Muscle layer of duodenum (tissue), 2 donors: ENCODE measurements at regions not wholly inside any gene's neighbourhood (a gene's known extent, or its start where the extent isn't known, plus 50 kb on each side); places are given as distances from the start of the nearest gene placed in this dataset.

Experiments
- H3K27ac ChIP-seq: one replicate; pipeline ENCODE4 v1.7.0; 2013; ENCODE audit warnings: mild to moderate bottlenecking, low read length
- H3K27me3 ChIP-seq: one replicate; pipeline ENCODE4 v1.7.0; 2013; ENCODE audit warnings: low read depth, mild to moderate bottlenecking, control low read depth, low read length
- H3K36me3 ChIP-seq, 2 donors: one replicate each; pipeline ENCODE4 v1.7.0; 2013; ENCODE audit warnings: low read length in 2 of 2, control low read depth in 1 of 2, mild to moderate bottlenecking in 1 of 2; ENCODE audit not compliant: insufficient read depth in 2 of 2, control insufficient read depth in 1 of 2
- H3K4me1 ChIP-seq, 2 donors: one replicate each; pipeline ENCODE4 v1.7.0; 2013; ENCODE audit warnings: low read length in 2 of 2, mild to moderate bottlenecking in 2 of 2, control low read depth in 1 of 2, moderate library complexity in 1 of 2; ENCODE audit not compliant: insufficient read depth in 2 of 2, control insufficient read depth in 1 of 2
- H3K4me3 ChIP-seq, 2 donors: one replicate each; pipeline ENCODE4 v1.7.0; 2013; ENCODE audit warnings: low read length in 2 of 2, low read depth in 1 of 2, mild to moderate bottlenecking in 1 of 2
- H3K9me3 ChIP-seq, 2 donors: one replicate each; pipeline ENCODE4 v1.7.0; 2013; ENCODE audit warnings: low read length in 2 of 2, control low read depth in 1 of 2, mild to moderate bottlenecking in 1 of 2; ENCODE audit not compliant: control insufficient read depth in 1 of 2
- donor health status: healthy.

DNA sequence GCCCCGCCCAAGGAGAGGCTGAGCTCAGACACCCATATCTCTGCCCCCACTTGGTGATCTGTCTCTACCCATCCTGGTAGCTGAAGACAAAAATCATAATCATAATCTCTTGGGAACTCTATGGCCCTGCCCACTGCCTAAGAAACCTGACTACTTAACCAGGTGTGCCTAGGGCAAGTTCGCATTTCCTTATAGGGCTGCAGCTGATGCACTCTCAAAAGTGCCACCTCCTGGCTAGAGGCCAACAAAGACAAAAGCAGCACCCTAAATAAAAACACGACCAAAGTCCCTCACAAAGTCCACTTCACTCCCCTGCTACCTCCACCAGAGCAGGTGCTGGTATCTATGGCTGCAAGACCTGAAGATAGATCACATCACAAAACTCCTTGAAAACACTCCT is 250.4 kb upstream of the SLITRK3 start:
- H3K4me1 ChIP-seq: no peaks in the 10 kb centered on the region
- H3K36me3 ChIP-seq: no peaks in the 10 kb centered on the region
- H3K27ac ChIP-seq: no peak overlapping the region
- no peaks in the 10 kb centered on the region for H3K27me3 ChIP-seq
- H3K9me3 ChIP-seq: no peaks in the 10 kb centered on the region
- H3K4me3 ChIP-seq: no peak overlapping the region

DNA sequence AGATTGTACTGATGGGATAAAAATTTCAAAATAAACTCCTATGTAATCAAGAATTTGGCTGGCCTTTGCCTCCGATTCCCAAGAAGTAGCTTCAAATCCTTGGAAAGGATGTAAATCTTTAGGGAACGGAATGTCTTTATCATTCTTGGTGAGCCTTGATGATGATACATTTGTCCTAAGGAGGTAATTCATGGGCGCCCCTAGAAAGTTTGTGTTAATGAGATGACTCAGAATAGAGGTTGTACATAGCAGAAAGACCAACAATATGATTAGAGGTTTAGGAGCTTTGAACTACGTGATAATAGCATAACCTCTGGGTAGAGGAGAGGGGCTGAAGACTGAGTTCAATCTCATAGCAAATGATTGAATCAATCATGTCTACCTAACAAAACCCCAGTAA is 248.6 kb upstream of the SLITRK3 start:
- Histone ChIP-seq H3K27me3 (no peaks in the 10 kb centered on the region), H3K9me3 (no peaks in the 10 kb centered on the region), H3K27ac (no peak overlapping the region), H3K36me3 (no peaks in the 10 kb centered on the region), H3K4me3 (no peak overlapping the region), H3K4me1 (no peaks in the 10 kb centered on the region)

GRCh38 chr3:165443664-165444063 is 247.5 kb upstream of the SLITRK3 start:
- no peak overlapping the region for H3K4me3 ChIP-seq
- H3K4me1 ChIP-seq: no peaks in the 10 kb centered on the region
- no peaks in the 10 kb centered on the region for H3K27me3 ChIP-seq
- no peak overlapping the region for H3K27ac ChIP-seq
- no peaks in the 10 kb centered on the region for H3K36me3 ChIP-seq
- H3K9me3 ChIP-seq: no peaks in the 10 kb centered on the region

GRCh38 chr3:165442061-165442460 is 245.9 kb upstream of the SLITRK3 start:
- no peaks in the 10 kb centered on the region for H3K9me3 ChIP-seq
- no peak overlapping the region for H3K4me3 ChIP-seq
- no peaks in the 10 kb centered on the region for H3K36me3 ChIP-seq
- H3K4me1 ChIP-seq: no peaks in the 10 kb centered on the region
- H3K27me3 ChIP-seq: no peaks in the 10 kb centered on the region
- H3K27ac ChIP-seq: no peak overlapping the region

- Histone ChIP-seq H3K27me3 (no peaks in the 10 kb centered on the region), H3K36me3 (no peaks in the 10 kb centered on the region), H3K4me1 (no peaks in the 10 kb centered on the region), H3K9me3 (no peaks in the 10 kb centered on the region), H3K27ac (no peak overlapping the region), H3K4me3 (no peak overlapping the region)
Observed at GRCh38 chr3:165440380-165440779, 244.2 kb upstream of the SLITRK3 start.

DNA sequence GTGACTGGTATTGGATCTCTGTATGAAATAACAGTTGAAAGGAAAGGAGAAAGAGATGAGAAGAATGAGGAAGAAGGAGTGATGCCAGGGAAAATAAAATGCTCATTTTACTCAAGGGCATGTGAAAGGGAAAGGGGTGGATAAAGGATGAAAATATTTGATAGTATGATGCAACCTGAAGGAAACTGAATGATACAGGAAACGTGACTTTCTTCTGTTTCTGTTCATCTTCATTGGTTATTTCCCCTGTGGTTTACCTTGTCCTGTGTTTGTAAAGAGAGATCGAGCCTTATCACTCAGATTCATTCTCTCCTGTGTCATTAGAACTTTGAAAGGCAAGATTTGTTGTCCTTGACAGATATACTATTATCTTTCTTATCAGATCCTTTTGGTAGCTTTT is 243.6 kb upstream of the SLITRK3 start:
- Histone ChIP-seq H3K9me3 (no peaks in the 10 kb centered on the region), H3K4me1 (no peaks in the 10 kb centered on the region), H3K36me3 (no peaks in the 10 kb centered on the region), H3K4me3 (no peak overlapping the region), H3K27ac (no peak overlapping the region), H3K27me3 (no peaks in the 10 kb centered on the region)

DNA sequence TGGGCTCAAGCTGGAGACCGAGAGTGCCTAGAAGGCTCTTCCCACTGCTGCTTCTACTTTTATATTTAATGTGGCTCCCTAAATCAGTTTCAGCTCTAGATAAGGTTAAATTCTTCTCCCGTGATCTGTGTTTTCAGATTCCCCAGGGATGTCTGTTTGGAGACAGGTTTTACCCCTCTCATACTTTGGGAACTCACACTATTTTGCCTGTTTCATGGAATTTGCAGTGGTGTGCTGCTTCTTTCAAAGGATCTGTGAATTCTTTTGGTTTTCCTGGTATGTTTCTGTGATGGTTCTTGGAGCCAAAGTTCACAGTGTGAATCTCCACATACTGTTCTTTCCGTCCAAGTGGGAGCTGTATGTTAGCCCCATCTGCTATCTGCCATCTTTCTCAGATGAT is 238.3 kb upstream of the SLITRK3 start:
- no peak overlapping the region for H3K27ac ChIP-seq
- no peak overlapping the region for H3K4me3 ChIP-seq
- no peaks in the 10 kb centered on the region for H3K27me3 ChIP-seq
- H3K36me3 ChIP-seq: no peaks in the 10 kb centered on the region
- H3K9me3 ChIP-seq: peaks cover 0 to 6% of the 10 kb centered on the region in 2 donors
- no peaks in the 10 kb centered on the region for H3K4me1 ChIP-seq

- no peak overlapping the region for H3K4me3 ChIP-seq
Observed at GRCh38 chr3:165406425-165406824, 210.2 kb upstream of the SLITRK3 start.

GRCh38 chr3:165404357-165405027 is 208.3 kb upstream of the SLITRK3 start:
- H3K4me3 ChIP-seq: no peak overlapping the region
- H3K27me3 ChIP-seq: no peaks in the 10 kb centered on the region
- H3K27ac ChIP-seq: no peak overlapping the region
- H3K9me3 ChIP-seq: no peaks in the 10 kb centered on the region
- no peaks in the 10 kb centered on the region for H3K36me3 ChIP-seq
- peaks cover 0 to 5% of the 10 kb centered on the region in 2 donors for H3K4me1 ChIP-seq

More at GRCh38 chr3:165406425-165406824, 210.2 kb upstream of the SLITRK3 start:
- peaks cover 0 to 5% of the 10 kb centered on the region in 2 donors for H3K4me1 ChIP-seq
- H3K9me3 ChIP-seq: no peaks in the 10 kb centered on the region
- H3K27ac ChIP-seq: no peak overlapping the region
- no peaks in the 10 kb centered on the region for H3K27me3 ChIP-seq
- H3K36me3 ChIP-seq: no peaks in the 10 kb centered on the region

DNA sequence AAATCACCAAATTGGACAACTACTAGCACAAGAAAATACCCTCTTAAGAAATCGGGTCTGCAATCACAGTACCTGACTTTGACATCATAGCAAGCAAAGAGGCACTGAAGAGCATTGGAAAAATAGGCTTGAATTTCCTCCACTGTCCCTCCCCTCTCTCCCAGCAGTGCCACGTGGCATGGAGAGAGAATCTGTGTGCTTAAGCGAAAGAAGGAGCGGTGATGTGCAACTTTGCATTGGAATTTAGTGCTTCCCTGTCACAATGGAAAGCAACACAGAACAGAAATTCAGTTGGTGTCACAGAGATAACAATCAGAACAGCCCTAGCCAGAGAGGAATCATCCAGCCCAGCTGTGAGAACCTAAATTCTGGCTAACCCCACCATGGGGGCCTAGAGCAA is 207.5 kb upstream of the SLITRK3 start:
- Histone ChIP-seq H3K27ac (no peak overlapping the region), H3K4me1 (peaks cover 0 to 5% of the 10 kb centered on the region in 2 donors), H3K27me3 (no peaks in the 10 kb centered on the region), H3K9me3 (no peaks in the 10 kb centered on the region), H3K4me3 (no peak overlapping the region), H3K36me3 (no peaks in the 10 kb centered on the region)

DNA sequence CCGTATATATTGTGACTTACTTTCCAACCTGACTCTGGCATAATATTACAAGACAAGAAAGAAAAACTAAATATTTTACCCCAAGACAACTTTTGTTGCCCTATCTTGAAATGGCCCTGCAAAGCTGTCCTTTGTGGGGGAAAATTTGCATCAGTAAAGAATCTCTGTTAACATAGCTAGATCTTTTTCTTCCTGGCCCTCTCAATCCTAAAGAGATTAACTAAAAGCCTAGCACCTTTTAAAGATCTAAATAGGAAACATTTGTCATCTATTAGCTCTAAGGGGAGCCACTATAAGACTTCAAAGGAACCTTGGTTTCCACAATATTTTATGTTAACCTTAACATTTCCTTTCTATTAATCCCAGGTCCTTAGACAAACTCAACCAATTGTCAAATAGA is 199.0 kb upstream of the SLITRK3 start:
- Histone ChIP-seq H3K36me3 (no peaks in the 10 kb centered on the region), H3K27me3 (no peaks in the 10 kb centered on the region), H3K4me3 (no peak overlapping the region), H3K4me1 (no peaks in the 10 kb centered on the region), H3K9me3 (no peaks in the 10 kb centered on the region), H3K27ac (no peak overlapping the region)

DNA sequence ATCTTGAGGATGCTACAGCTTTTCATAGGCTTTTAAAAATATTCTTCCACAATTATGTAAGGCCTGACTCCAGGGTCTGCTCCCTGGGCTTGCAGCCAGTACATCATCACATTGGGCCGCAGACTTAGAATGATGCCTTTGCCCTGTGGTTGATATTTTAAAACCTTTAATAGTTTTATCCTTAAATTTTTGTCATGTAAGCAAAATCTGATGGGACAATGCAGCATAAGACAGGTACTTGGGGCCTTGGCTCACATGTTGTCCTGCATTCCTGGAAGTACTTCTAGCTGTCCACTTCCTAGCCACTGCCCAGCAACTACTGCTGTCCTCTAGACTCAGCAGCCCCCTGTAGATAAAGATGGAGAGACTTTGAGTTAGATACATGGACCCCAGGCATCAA is 197.3 kb upstream of the SLITRK3 start:
- no peak overlapping the region for H3K4me3 ChIP-seq
- H3K27ac ChIP-seq: no peak overlapping the region
- H3K36me3 ChIP-seq: no peaks in the 10 kb centered on the region
- peaks cover 0 to under 1% of the 10 kb centered on the region in 2 donors for H3K9me3 ChIP-seq
- no peaks in the 10 kb centered on the region for H3K4me1 ChIP-seq
- no peaks in the 10 kb centered on the region for H3K27me3 ChIP-seq
